Epithelial cell of proximal tubule (primary cell): ENCODE measurements at regions not wholly inside any gene's neighbourhood (a gene's known extent, or its start where the extent isn't known, plus 50 kb on each side); places are given as distances from the start of the nearest gene placed in this dataset.

Experiments
- DNase-seq: peaks from one replicate; pipeline ENCODE4 v3.0.0-alpha.2; 2011; ENCODE audit warnings: low read depth
- H3K4me3 ChIP-seq: 2 replicates; pipeline ENCODE4 v1.5.1; 2011; ENCODE audit warnings: low read depth, mild to moderate bottlenecking, low read length
- TF ChIP-seq, protein P1 (sequence below): conservative IDR thresholded peaks from 2 replicates; pipeline ENCODE4 v1.5.1; 2012; ENCODE audit warnings: low read depth, mild to moderate bottlenecking, low read length

DNA sequence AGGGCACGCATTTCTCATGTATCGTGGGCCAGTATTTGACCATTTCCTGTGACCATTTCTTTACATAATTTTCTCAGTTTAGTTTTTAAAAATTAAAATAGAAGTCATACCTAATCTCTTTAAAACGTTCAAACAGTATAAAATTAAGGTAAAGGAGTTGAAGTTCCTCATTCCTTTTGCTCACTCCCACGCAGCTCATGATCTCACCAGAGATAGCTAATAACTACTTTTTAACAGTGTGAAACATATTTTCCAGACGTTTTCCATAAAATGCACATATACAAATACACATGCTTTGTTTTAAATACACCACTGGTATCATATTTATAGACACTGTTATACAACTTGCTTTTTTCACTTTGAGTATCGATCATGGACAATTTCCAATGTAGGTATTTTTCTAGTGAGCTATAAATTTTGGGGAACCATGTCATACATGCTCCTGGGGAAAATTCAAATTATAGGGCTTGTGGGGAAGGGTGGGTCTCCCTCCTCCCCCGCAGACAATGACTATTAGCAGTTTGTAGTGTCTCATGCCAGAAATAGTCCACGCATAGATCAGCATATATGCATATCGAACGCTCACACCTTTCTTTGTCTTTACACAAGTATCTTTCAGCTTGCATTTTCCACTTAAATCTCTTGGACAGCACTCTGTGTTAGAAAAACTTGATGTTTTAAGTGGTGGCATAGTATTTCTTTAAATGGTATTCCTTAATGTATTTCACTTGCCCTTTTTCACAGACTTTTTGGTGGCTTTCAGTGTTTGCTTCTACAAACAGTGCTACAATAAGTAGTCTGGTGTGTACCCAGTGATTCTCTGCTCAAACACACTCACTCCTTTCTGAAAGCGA is 145.5 kb upstream of the ZNF217 start:
- H3K4me3 ChIP-seq = peak overlapping the region; percentile 39
- DNase-seq = no peak
- TF ChIP-seq, protein P1, sequence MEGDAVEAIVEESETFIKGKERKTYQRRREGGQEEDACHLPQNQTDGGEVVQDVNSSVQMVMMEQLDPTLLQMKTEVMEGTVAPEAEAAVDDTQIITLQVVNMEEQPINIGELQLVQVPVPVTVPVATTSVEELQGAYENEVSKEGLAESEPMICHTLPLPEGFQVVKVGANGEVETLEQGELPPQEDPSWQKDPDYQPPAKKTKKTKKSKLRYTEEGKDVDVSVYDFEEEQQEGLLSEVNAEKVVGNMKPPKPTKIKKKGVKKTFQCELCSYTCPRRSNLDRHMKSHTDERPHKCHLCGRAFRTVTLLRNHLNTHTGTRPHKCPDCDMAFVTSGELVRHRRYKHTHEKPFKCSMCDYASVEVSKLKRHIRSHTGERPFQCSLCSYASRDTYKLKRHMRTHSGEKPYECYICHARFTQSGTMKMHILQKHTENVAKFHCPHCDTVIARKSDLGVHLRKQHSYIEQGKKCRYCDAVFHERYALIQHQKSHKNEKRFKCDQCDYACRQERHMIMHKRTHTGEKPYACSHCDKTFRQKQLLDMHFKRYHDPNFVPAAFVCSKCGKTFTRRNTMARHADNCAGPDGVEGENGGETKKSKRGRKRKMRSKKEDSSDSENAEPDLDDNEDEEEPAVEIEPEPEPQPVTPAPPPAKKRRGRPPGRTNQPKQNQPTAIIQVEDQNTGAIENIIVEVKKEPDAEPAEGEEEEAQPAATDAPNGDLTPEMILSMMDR = no peak

DNA sequence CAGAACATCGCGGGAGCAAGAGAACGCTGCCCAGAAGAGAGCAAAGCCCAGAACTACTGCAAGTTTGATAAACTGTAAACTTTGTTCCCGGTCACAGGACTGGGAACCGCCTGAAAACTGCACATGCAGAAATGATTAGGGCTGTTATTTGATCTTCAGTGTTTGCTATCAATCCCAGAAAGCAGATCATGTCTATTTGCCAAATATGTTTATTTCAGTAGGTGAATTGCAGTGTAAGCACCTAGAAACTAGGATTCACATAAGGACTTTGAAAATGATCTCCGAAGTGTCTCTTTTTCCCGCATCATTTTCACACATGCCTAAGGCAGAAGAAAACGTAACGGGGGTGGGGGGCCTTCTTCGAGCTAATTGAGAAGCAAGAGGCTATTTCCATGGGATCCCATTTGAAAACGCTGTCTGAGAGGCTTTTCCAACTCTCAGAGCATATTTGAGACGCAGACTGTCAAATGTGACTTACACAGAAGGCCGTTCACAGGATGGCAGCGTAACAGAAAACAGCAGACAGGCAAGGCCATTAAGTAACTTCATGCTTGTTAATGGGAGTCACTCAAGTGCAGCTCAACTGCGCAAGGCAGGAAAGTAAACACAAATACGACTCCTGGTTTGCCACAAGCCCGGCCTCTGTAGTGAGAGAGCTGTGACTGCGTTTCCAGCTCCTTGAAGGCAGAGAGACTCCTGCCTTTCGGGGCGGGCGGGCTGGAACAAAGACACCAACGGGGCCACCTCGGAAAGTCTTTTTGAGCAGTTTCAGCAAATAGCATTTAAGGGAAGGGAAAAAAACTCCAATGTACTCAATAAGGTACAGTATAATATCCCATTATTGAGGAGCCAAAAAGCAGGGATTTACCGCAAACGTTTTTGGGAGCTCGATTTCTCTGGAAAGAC is 144.7 kb upstream of the ZNF217 start:
- peak; percentile 78 for DNase-seq
- H3K4me3 ChIP-seq = peak overlapping the region; percentile 39
- TF ChIP-seq, protein P1 = no peak

DNA sequence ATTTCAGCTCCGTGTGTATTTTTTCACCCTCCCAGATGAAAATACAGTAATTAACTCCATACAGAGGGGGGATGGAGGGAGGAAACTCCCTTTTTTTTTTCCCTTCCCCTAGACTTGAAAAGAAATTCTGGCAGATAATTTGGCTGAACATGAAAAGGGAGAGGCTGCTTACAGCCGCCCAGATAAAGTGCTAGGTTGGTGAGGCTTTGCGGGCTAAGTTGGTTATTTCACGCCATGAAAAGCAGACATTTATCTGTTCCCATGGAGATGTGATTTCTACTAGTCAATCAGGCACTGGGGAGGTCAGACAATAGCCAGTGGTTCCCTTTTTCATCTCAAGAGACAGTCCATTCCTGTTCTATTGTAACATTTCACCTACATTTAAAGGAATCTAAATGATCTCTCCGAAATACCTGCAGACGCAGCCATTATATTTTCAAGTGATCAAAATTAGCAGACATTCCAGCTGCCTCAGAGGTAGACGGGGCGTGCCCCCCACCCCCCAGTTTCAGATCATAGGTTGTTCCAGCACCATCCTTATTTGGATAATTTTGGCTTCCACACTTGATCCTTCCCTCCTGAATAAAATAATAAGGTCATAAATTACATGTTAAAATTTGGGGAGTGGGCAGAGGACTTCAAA is 143.9 kb upstream of the ZNF217 start:
- no peak overlapping the region for H3K4me3 ChIP-seq
- TF ChIP-seq, protein P1 = no peak

DNA sequence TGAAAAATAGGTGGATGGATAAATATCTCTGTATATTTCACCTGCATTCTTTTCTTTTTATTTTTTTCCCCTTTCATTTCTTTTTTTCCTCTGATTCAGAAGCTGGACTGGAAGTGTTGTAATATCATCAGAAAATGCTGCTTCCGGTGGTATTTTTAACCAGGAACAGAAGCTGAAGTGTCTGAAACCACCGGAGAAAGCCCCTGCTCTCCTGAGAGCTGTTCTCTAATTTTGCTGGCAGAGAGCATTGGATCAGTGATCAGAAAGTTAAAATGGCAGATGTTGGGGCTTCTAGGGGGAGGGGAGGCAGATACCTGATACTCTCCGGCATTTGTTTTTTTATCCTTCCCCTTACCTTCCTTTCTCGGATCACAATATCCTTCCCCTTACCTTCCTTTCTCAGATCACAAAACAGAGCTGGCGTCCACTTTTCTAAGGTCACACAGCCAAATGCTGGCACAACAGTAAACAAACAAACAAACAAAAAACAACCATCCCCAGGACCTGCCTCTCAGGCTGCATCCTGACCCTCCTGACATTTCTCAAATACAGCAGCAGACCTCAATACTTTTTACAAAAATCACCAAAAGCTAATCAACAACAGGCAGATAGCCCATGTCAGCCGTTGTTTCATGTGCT is 143.2 kb upstream of the ZNF217 start:
- H3K4me3 ChIP-seq = no peak overlapping the region
- no peak for DNase-seq
- TF ChIP-seq, protein P1 = no peak

More for the DNA sequence above, 143.9 kb upstream of the ZNF217 start:
- DNase-seq = no peak

DNA sequence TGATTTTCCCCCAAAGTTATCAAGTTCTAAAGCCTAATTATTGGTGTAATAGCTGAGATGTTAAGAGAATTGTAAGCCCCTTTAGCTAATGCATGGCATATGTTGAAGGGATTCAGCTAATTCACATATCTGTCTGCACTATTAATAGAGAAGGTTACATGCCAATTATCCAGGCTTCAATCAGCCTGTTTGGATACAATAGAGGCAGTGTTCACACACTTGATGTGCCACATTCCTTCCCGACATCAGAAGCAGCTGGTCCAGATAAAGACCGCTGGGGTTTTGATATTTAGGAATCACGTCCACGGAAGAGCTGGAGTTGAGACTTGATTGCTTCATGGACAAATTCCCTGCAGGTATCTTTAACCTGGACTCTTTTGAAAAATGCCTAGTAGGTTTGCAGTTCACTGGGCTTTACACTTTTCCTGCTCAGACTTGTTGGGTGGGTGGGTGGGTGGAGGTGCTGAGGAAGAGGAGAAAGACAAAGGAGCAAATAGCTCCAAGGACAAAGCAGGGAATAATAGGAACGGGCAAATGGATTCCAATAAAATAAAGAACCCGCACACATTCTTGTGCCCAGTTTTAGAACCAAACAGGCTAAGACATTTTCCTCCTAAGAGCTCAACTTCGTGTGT is 142.6 kb upstream of the ZNF217 start:
- H3K4me3 ChIP-seq = no peak overlapping the region
- no peak for DNase-seq
- TF ChIP-seq, protein P1 = no peak

DNA sequence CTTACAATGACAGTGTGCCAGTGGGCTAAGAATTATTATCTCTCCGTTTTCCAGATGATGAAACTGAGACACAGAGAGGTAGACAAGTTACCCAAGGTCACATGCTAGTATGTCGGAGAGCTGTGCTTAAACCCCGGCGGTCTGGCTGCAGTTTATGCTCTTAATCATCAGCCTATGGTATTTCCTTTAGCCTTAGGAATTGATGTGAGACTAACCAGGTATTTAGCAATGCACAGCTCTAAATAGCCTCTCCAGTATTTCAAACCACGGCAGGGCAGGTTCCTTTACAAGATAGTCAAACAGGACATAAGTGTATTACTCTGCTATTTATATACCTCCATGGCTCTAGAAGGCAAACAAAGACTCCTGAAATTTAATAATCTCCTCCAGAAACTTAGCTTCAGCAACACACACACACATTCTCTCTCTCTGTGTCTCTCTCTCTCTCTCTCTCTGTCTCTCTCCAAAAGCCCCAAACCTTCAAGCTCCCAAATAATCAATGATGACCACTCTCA is 142.0 kb upstream of the ZNF217 start:
- H3K4me3 ChIP-seq = no peak overlapping the region
- TF ChIP-seq, protein P1 = no peak
- DNase-seq = peak; percentile 84
